Colonic mucosa (tissue), 4 donors: ENCODE measurements at regions not wholly inside any gene's neighbourhood (a gene's known extent, or its start where the extent isn't known, plus 50 kb on each side); places are given as distances from the start of the nearest gene placed in this dataset.

ENCODE experiments used
- DNase-seq: peaks from one replicate; pipeline ENCODE4 v3.0.0-alpha.2; 2020
- H3K27ac ChIP-seq: fragments of 200-600 bp; one replicate; pipeline ENCODE4 v1.8.0; 2021
- H3K27me3 ChIP-seq: fragments of 200-600 bp; one replicate; pipeline ENCODE4 v1.8.0; 2021
- H3K36me3 ChIP-seq: fragments of 200-600 bp; one replicate; pipeline ENCODE4 v1.8.0; 2021
- H3K4me1 ChIP-seq: fragments of 200-600 bp; one replicate; pipeline ENCODE4 v1.8.0; 2021; ENCODE audit warnings: mild to moderate bottlenecking
- H3K4me3 ChIP-seq: fragments of 200-600 bp; one replicate; pipeline ENCODE4 v1.8.0; 2021
- H3K9ac ChIP-seq, 2 donors: one replicate each; pipeline ENCODE4 v1.7.0; 2013; ENCODE audit warnings: control low read depth in 2 of 2, low read depth in 2 of 2, low read length in 2 of 2
- H3K9me3 ChIP-seq: fragments of 200-600 bp; one replicate; pipeline ENCODE4 v1.8.0; 2021
- intact Hi-C: fragments of 100-400 bp; cut with DNase I; formaldehyde crosslinking; loops from one replicate; pipeline ENCODE4 v1.14.1; 2022
- TF ChIP-seq, protein P1 (sequence below): fragments of 200-600 bp; IDR thresholded peaks from one replicate; pipeline ENCODE4 v1.8.0; 2022; ENCODE audit warnings: antibody characterized with exemption, mild to moderate bottlenecking
- donor health status: healthy.
- donor health status: DM: no; HTN: no; CAD: no.
- donor health status: DM: no; HTN: no; CAD: no.

DNA sequence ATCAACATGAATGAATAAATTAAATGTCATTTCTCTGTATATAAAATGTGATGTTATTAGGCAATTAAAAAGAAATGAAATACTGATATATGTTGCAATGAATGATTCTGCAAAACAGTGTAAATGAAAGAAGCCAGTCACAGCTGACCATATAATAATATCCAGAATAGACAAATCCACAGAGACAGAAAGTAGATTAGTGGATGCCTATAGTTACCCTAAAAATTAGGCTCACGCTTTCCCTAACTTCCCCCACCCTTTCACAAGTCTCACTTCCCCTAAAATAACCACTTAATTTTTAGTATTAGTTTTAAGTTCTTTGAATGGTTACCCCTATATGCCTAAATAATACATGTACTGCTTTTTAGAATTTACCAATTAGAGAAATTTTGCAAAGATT, 348.9 kb upstream of the FAR2 start:
- intact Hi-C loops, result no loop called here
- Histone ChIP-seq H3K36me3 (no peaks in the 10 kb centered on the region), H3K4me1 (no peaks in the 10 kb centered on the region), H3K4me3 (no peak overlapping the region), H3K9ac (no peak overlapping the region), H3K27me3 (no peaks in the 10 kb centered on the region), H3K27ac (no peak overlapping the region), H3K9me3 (no peaks in the 10 kb centered on the region)
- TF ChIP-seq, protein P1, sequence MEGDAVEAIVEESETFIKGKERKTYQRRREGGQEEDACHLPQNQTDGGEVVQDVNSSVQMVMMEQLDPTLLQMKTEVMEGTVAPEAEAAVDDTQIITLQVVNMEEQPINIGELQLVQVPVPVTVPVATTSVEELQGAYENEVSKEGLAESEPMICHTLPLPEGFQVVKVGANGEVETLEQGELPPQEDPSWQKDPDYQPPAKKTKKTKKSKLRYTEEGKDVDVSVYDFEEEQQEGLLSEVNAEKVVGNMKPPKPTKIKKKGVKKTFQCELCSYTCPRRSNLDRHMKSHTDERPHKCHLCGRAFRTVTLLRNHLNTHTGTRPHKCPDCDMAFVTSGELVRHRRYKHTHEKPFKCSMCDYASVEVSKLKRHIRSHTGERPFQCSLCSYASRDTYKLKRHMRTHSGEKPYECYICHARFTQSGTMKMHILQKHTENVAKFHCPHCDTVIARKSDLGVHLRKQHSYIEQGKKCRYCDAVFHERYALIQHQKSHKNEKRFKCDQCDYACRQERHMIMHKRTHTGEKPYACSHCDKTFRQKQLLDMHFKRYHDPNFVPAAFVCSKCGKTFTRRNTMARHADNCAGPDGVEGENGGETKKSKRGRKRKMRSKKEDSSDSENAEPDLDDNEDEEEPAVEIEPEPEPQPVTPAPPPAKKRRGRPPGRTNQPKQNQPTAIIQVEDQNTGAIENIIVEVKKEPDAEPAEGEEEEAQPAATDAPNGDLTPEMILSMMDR, result no peak
- no peak for DNase-seq

DNA sequence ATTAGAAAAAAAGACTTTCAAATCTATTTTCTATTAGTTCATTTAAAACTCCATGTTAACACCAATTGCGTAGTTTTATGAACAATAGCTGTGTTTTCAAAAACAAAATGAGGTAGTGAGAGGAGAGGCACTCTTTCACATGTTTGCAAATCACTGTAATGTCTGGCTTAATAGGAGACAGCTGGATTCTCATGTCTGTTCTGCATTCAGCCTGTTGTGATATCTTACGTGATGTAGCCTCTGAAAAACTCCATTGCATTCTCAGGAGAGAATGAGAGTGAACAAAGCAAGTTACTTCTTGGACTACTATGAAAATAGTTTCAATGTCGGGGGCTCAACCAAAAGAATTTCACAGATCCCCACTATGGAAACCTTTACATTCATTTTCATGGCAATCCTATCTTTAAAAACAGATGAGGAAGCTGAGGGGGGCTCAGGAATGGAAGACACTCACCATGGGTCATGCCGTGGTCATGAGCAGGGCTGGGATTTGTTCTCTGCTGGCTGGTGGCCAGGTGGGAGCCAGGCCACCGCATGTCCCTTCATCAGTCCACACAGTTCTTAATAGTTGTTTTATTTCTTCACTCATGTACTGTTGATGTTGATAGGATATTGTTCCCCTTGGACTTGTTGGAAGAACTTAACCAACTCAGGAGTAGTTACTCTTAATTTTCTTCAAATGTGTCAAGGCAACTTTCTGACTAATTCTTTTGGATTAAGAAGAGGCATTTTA, 346.2 kb upstream of the FAR2 start:
- DNase-seq, result no peak
- Histone ChIP-seq H3K4me1 (no peaks in the 10 kb centered on the region), H3K9me3 (no peaks in the 10 kb centered on the region), H3K9ac (no peak overlapping the region), H3K36me3 (no peaks in the 10 kb centered on the region), H3K27me3 (no peaks in the 10 kb centered on the region), H3K27ac (no peak overlapping the region), H3K4me3 (no peak overlapping the region)
- intact Hi-C loops, result no loop called here
- TF ChIP-seq, protein P1, result no peak

DNA sequence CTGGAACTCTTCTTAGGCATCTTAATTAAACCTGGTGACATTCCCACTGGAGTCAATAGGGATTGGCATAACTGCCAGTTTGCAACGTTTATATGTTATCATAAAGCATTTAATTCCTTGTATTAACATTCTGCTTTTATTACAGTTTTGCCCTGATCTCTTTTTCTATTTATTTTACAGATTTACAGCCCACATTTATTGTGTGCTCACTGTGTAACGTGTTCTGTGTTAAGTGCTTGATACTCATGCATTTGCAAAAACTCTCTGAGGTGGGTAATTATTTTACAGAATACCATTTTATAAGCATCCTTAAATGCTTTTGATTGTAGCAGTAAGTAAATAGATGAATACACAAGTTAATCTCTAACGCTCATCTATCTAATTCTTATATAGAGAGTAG, 341.5 kb upstream of the FAR2 start:
- no peak overlapping the region for H3K27ac ChIP-seq
- TF ChIP-seq, protein P1, result no peak
- intact Hi-C loops, result no loop called here
- H3K36me3 ChIP-seq, result no peaks in the 10 kb centered on the region
- DNase-seq, result no peak
- no peaks in the 10 kb centered on the region for H3K4me1 ChIP-seq
- H3K4me3 ChIP-seq, result no peak overlapping the region
- no peaks in the 10 kb centered on the region for H3K9me3 ChIP-seq
- no peaks in the 10 kb centered on the region for H3K27me3 ChIP-seq
- H3K9ac ChIP-seq, result no peak overlapping the region

DNA sequence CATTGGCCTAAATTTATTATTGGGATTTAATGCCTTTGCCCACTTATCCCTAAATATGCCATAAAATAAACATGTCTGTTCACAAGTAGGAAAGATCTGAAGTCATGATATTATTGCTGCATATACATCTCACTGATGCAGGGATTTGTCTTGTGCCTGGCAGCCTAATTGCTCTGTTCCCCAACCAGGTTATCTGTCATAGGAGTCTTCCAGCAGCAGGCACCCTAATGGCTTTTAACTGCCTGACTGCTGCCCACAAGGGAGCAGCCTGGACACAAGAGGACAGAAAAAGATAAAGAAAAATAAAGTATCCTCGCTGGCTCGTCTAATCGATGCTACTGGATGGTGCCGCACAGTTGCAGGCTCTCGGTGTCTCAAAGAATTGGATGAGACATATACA, 337.6 kb upstream of the FAR2 start:
- intact Hi-C loops, result no loop called here
- Histone ChIP-seq H3K4me3 (no peak overlapping the region), H3K27me3 (no peaks in the 10 kb centered on the region), H3K4me1 (no peaks in the 10 kb centered on the region), H3K36me3 (no peaks in the 10 kb centered on the region), H3K9ac (no peak overlapping the region), H3K9me3 (no peaks in the 10 kb centered on the region), H3K27ac (no peak overlapping the region)
- DNase-seq, result no peak
- TF ChIP-seq, protein P1, result no peak

DNA sequence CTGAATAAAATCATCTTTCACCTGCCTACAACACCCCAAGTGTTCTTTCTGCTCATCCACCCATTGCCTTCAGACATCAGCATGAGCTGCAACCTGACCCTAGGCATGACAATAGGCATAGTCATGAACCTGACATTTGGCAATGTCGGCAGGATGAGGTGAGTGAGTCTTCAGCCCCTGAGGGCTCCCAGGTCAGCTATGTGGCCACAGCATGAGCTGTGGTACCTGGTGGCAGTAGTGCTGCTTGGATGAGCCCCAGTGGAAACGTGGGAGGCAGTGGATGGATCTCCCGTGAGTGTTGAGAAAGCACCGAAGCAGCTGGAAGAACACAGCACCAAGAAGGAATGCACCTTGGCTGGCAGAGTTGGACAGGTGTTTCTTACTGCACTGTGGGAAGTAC, 334.8 kb upstream of the FAR2 start:
- no peak overlapping the region for H3K9ac ChIP-seq
- H3K36me3 ChIP-seq, result no peaks in the 10 kb centered on the region
- H3K4me1 ChIP-seq, result no peaks in the 10 kb centered on the region
- intact Hi-C loops, result no loop called here
- no peaks in the 10 kb centered on the region for H3K27me3 ChIP-seq
- H3K4me3 ChIP-seq, result no peak overlapping the region
- TF ChIP-seq, protein P1, result no peak
- DNase-seq, result no peak
- no peak overlapping the region for H3K27ac ChIP-seq
- H3K9me3 ChIP-seq, result no peaks in the 10 kb centered on the region
